AG10803 (cell line): ENCODE measurements at regions not wholly inside any gene's neighbourhood (a gene's known extent, or its start where the extent isn't known, plus 50 kb on each side); places are given as distances from the start of the nearest gene placed in this dataset.
"Not testable (repeated sequence)": the region's sequence is repeated elsewhere in the genome, so short reads cannot be mapped to it uniquely, and the experiment has no call there.

Experiments used
- DNase-seq: peaks from one replicate; pipeline ENCODE4 v3.0.0; 2010; ENCODE audit warnings: low read depth
- H3K4me3 ChIP-seq: 2 replicates; pipeline ENCODE4 v1.5.1; 2011; ENCODE audit warnings: mild to moderate bottlenecking, low read length, control low read depth
- TF ChIP-seq, protein P1 (sequence below): conservative IDR thresholded peaks from 2 replicates; pipeline ENCODE4 v1.5.1; 2011; ENCODE audit warnings: mild to moderate bottlenecking, low read length, control low read depth, inconsistent platforms

DNA sequence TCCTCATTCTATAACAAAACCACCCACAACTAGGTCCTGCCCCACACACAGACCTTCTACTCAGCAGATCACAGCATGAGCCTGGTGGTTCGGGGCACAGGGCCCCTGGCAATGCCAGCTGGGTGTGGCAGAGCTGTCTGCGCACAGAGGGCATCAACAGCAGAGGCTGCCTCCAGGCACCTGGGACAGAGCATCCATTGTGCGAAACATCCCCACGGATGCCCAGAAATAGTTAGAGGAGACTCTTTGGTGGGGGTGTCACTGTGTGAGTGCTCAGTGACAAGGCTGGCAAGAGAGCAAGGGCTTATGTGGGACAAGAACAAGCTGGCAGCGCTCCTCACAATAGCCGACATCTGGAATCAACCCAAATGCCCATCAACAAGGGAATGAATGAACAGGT lies 487.4 kb upstream of the PROK2 start:
- no peak for DNase-seq
- no peak overlapping the region for H3K4me3 ChIP-seq
- TF ChIP-seq, protein P1, sequence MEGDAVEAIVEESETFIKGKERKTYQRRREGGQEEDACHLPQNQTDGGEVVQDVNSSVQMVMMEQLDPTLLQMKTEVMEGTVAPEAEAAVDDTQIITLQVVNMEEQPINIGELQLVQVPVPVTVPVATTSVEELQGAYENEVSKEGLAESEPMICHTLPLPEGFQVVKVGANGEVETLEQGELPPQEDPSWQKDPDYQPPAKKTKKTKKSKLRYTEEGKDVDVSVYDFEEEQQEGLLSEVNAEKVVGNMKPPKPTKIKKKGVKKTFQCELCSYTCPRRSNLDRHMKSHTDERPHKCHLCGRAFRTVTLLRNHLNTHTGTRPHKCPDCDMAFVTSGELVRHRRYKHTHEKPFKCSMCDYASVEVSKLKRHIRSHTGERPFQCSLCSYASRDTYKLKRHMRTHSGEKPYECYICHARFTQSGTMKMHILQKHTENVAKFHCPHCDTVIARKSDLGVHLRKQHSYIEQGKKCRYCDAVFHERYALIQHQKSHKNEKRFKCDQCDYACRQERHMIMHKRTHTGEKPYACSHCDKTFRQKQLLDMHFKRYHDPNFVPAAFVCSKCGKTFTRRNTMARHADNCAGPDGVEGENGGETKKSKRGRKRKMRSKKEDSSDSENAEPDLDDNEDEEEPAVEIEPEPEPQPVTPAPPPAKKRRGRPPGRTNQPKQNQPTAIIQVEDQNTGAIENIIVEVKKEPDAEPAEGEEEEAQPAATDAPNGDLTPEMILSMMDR, result no peak

DNA sequence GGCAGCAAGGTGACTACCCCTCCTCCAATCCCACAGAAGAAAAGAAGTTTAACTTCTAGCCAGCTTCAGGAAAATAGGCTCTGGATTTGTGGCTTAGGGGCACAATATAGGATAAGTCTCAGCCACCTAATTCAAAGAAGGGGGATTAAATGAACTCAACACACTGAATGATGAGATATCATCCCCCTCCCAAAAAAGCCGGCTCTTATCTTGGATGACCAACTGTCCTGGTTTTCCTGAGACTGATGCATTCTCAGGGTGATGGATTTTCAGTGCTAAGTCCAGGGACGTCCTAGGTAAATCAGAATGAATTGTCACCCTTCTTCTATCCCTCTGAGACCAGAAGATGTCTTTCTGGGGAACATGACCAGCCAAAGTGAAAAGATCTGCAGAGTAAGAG lies 487.0 kb upstream of the PROK2 start:
- DNase-seq, result no peak
- TF ChIP-seq, protein P1, result no peak
- H3K4me3 ChIP-seq, result no peak overlapping the region

DNA sequence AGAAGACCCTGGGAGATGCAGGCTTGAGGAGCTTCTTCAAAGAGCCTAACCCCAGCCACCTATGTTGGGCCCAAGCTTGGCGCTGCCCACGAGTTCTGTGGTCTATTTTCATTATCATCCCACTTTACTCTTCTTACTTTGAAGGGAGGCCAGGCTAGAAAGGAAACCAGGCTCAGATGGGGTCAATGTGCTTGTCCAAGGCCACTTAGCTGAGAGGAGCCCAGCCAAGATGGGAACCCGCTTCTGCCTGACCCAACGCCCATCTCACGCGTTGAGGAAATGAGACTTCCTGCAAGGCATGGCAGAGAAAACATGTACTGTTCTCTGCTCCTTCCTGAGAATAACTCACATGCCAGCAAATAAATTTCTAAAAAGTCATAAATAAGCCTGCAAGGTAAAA lies 486.3 kb upstream of the PROK2 start:
- H3K4me3 ChIP-seq, result no peak overlapping the region
- TF ChIP-seq, protein P1, result no peak
- DNase-seq, result no peak

DNA sequence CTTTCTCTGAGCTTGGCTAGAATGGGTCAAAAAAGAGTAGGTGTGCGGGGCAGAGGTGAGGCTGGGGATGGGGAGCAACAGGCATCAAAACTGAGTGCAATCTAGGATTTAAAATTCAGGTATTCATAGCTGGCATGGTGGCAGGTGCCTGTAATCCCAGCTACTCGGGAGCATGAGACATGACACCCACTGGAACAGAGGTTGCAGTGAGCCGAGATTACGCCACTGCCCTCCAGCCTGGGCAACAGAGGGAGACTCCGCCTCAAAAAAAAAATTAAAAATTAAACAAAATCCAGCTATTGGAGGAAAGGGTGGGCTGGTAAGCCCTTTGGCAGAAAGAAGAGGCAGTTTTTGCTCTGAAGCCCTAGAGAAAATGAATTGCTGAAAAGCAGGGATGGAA lies 485.8 kb upstream of the PROK2 start:
- DNase-seq, result no peak
- H3K4me3 ChIP-seq, result no peak overlapping the region
- TF ChIP-seq, protein P1, result no peak

DNA sequence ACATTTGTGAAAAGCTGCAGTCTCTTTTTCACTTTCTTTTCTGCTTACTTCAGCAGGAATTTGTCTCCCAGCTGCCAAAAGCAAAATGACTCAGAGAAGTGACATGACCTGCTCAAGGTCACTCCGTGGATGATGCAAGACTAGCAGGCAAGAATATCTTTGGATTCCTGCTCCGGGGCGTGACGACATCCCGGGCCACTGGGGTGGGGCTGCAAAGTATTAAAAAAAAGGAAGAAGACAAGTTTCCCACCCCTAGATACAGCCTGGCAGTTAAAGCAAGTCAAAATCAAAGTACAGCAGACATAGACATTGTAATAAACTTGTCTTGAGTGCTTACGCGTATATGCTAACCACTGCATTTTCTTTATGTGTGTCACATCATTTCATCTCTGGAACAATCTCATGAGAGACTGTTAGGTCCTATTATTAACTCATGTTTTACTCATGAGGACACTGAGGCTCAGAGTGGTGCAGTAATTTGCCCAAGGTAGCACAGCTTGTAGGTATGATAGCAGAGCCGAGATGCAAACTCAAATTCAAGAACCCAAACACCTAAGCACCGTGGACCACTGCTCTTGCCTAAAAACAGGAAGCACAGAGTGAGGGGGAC lies 485.2 kb upstream of the PROK2 start:
- H3K4me3 ChIP-seq, result no peak overlapping the region
- TF ChIP-seq, protein P1, result no peak
- DNase-seq, result peak; percentile 97

DNA sequence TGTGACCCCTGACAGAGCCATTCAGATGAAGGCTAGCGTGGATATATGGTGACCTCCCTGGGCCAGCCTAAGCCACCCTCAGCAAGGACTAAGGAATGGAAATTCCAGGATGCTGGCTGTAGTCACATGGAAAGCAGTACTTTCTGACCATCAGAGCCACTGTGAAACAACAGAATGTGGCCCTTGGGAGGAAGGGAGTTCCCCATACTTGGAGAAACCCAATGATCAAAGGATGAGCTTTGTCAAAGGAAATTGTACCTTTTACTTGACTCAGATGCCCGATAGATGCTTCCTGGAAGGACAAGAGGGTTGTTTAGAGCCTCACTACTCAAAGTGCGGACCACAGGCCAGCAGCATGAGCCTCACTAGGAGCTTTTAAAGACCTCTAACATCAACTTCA lies 484.5 kb upstream of the PROK2 start:
- DNase-seq, result no peak
- no peak overlapping the region for H3K4me3 ChIP-seq
- TF ChIP-seq, protein P1, result no peak

DNA sequence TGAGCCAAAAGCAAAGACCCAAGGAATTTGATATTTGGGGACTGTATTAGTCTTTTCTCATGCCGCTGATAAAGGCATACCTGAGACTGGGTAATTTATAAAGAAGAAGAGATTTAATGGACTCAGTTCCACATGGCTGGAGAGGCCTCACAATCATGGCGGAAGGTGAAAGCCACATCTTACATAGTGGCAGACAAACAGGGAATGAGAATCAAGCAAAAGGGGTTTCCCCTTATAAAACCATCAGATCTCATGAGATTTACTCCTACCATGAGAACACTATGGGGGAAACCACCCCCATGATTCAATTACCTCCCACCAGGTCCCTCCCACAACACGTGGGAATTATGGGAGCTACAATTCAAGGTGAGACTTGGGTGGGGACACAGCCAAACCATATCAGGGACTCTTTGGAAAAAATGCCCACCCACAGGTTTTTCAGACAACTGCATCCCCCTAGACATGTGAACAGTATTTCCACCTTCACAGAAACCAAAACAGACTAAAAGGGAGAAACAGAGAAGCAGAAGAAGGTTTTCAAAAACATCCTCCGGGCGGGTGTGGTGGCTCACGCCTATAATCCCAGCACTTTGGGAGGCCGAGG lies 482.1 kb upstream of the PROK2 start:
- not testable (repeated sequence) for H3K4me3 ChIP-seq, DNase-seq

DNA sequence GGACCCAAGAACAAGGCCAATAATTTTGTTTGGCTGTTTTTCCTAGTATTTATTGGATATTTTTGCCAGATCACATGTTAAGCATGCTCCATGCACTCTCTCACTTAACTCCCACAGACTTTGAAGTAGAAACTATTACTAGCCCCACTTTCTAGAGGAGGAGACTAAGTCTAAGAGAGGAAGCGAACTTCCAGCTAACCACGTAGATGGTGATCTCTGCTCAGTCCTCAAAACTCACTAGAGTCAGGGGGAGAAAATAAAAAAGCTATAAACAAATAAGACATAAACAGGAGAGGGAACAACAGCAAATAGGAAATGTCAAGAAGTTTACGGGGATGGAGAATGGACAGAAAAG lies 481.0 kb upstream of the PROK2 start:
- no peak overlapping the region for H3K4me3 ChIP-seq
- TF ChIP-seq, protein P1, result no peak
- DNase-seq, result no peak
